ENCODE measurements at regions not wholly inside any gene's neighbourhood (a gene's known extent, or its start where the extent isn't known, plus 50 kb on each side); places are given as distances from the start of the nearest gene placed in this dataset.
"Not testable (repeated sequence)": the region's sequence is repeated elsewhere in the genome, so short reads cannot be mapped to it uniquely, and the experiment has no call there.

DNA sequence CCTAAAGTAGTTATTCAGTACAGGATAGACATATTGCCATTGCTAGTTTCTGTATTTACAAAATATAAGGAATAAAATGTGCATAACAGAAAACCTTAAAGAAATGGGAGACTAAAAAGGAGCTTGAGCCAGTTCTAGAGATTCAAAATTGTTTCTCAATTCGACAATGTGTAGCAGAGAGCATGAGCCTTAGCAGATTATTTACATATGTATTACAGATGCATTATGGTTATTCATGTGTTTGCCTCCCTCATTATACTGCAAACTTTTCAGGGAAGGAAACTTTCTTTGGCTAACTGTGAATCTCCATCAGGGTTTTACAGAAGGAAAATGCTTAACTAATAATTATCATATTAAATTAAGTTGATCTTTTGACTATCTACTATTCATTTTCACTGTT lies 854.4 kb upstream of the SLC39A10 start:
- H3K4me2 ChIP-seq (ENCODE audit: low read depth, low read length), result no peak overlapping the region
- no peaks in the 10 kb centered on the region for H3K9me2 ChIP-seq (replicated peaks; ENCODE audit: insufficient read depth, low read length)

DNA sequence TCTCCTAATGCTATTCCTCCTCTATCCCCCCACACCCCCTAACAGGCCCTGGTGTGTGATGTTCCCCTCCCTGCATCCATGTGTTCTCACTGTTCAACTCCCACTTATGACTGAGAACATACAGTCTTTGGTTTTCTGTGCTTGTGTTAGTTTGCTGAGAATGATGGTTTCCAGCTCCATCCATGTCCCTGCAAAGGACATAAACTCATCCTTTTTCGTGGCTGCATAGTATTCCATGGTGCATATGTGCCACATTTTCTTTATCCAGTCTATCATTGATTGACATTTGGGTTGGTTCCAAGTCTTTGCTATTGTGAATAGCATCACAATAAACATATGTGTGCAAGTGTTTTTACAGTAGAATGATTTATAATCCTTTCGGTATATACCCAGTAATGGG lies 870.0 kb upstream of the SLC39A10 start:
- H4K20me1 ChIP-seq (ENCODE audit: insufficient read depth, low read length); H3K4me3 ChIP-seq (ENCODE audit: low read length); H2AFZ ChIP-seq (ENCODE audit: low read length); H3K4me1 ChIP-seq (ENCODE audit: low read length); H3K27ac ChIP-seq (ENCODE audit: low read length); DNase-seq; H3K9me2 ChIP-seq (replicated peaks; ENCODE audit: insufficient read depth, low read length); H3K9ac ChIP-seq (ENCODE audit: low read length); H3F3A ChIP-seq (ENCODE audit: insufficient read depth, low read length); H3K4me2 ChIP-seq (ENCODE audit: low read depth, low read length); H3K27me3 ChIP-seq (replicated peaks; ENCODE audit: insufficient read depth, low read length); H3K36me3 ChIP-seq (replicated peaks; ENCODE audit: insufficient read depth, low read length); H3K79me2 ChIP-seq (ENCODE audit: low read length); H3K9me3 ChIP-seq (replicated peaks; ENCODE audit: insufficient read depth, low read length): not testable (repeated sequence)

More for the DNA sequence above, 854.4 kb upstream of the SLC39A10 start:
- Histone ChIP-seq H3K27me3 (replicated peaks; ENCODE audit: insufficient read depth, low read length) (no peaks in the 10 kb centered on the region), H3K4me1 (ENCODE audit: low read length) (no peaks in the 10 kb centered on the region), H3K9ac (ENCODE audit: low read length) (no peak overlapping the region), H3K4me3 (ENCODE audit: low read length) (no peak overlapping the region), H3K36me3 (replicated peaks; ENCODE audit: insufficient read depth, low read length) (no peaks in the 10 kb centered on the region), H3F3A (ENCODE audit: insufficient read depth, low read length) (no peaks in the 10 kb centered on the region), H4K20me1 (ENCODE audit: insufficient read depth, low read length) (no peaks in the 10 kb centered on the region), H3K9me3 (replicated peaks; ENCODE audit: insufficient read depth, low read length) (no peaks in the 10 kb centered on the region), H2AFZ (ENCODE audit: low read length) (no peak overlapping the region), H3K27ac (ENCODE audit: low read length) (no peak overlapping the region), H3K79me2 (ENCODE audit: low read length) (no peaks in the 10 kb centered on the region)
- TF ChIP-seq EZH2 (optimal IDR thresholded peaks at IDR 0.05; ENCODE audit: low read depth, low read length), result no peak
- TF ChIP-seq EZH2phosphoT487 (IDR thresholded peaks at IDR 0.05; ENCODE audit: low read length), result no peak
- TF ChIP-seq, protein P1, sequence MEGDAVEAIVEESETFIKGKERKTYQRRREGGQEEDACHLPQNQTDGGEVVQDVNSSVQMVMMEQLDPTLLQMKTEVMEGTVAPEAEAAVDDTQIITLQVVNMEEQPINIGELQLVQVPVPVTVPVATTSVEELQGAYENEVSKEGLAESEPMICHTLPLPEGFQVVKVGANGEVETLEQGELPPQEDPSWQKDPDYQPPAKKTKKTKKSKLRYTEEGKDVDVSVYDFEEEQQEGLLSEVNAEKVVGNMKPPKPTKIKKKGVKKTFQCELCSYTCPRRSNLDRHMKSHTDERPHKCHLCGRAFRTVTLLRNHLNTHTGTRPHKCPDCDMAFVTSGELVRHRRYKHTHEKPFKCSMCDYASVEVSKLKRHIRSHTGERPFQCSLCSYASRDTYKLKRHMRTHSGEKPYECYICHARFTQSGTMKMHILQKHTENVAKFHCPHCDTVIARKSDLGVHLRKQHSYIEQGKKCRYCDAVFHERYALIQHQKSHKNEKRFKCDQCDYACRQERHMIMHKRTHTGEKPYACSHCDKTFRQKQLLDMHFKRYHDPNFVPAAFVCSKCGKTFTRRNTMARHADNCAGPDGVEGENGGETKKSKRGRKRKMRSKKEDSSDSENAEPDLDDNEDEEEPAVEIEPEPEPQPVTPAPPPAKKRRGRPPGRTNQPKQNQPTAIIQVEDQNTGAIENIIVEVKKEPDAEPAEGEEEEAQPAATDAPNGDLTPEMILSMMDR (IDR thresholded peaks at IDR 0.05; ENCODE audit: low read length), result no peak
- no peak for DNase-seq

DNA sequence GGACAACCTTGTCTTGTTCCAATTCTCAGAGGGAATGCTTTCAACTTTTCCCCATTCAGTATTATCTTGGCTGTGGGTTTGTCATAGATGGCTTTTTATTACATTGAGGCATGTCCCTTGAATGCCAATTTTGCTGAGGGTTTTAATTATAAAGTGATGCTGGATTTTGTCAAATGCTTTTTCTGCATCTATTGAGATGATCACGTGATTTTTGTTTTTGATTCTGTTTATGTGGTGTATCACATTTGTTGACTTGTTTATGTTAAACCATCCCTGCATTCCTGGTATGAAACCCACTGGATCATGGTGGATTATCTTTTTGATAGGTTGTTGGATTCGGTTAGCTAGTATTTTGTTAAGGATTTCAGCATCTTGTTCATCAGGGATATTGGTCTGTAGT lies 885.6 kb upstream of the SLC39A10 start:
- H3K4me2 ChIP-seq (ENCODE audit: low read depth, low read length); H3K4me1 ChIP-seq (ENCODE audit: low read length); H3F3A ChIP-seq (ENCODE audit: insufficient read depth, low read length); H3K4me3 ChIP-seq (ENCODE audit: low read length); DNase-seq; H3K27me3 ChIP-seq (replicated peaks; ENCODE audit: insufficient read depth, low read length); H2AFZ ChIP-seq (ENCODE audit: low read length); H3K9me2 ChIP-seq (replicated peaks; ENCODE audit: insufficient read depth, low read length); H3K79me2 ChIP-seq (ENCODE audit: low read length); H3K27ac ChIP-seq (ENCODE audit: low read length); H3K9me3 ChIP-seq (replicated peaks; ENCODE audit: insufficient read depth, low read length); H3K36me3 ChIP-seq (replicated peaks; ENCODE audit: insufficient read depth, low read length); H4K20me1 ChIP-seq (ENCODE audit: insufficient read depth, low read length); H3K9ac ChIP-seq (ENCODE audit: low read length): not testable (repeated sequence)

DNA sequence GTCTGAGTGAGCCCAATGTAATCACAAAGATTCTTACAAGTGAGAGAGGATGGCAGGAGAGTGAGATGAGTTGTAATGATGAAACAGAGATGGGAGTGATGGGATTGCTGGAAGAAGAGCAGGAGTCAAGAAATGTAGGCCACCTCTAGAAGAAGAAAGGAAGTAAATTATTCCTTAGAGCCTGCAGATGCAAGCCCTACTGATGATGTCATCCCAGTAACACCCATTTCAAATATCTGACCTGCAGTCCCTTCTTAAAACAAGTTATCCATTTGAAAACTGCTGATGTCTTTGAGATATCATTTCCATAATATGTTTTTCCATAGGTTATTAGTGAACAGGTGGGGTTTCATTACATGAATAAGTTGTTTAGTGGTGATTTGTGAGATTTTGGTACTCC lies 888.0 kb upstream of the SLC39A10 start:
- no peak overlapping the region for H3K9ac ChIP-seq (ENCODE audit: low read length)
- H3K9me3 ChIP-seq (replicated peaks; ENCODE audit: insufficient read depth, low read length), result no peaks in the 10 kb centered on the region; the same call in 1 of the 2 replicates
- H3K4me3 ChIP-seq (ENCODE audit: low read length), result no peak overlapping the region
- no peak for DNase-seq
- H3K27me3 ChIP-seq (replicated peaks; ENCODE audit: insufficient read depth, low read length), result no peaks in the 10 kb centered on the region
- no peak overlapping the region for H3K4me2 ChIP-seq (ENCODE audit: low read depth, low read length)
- H3K79me2 ChIP-seq (ENCODE audit: low read length), result no peaks in the 10 kb centered on the region
- H3K36me3 ChIP-seq (replicated peaks; ENCODE audit: insufficient read depth, low read length), result no peaks in the 10 kb centered on the region
- TF ChIP-seq, protein P1 (IDR thresholded peaks at IDR 0.05; ENCODE audit: low read length), result no peak
- no peak for TF ChIP-seq EZH2phosphoT487 (IDR thresholded peaks at IDR 0.05; ENCODE audit: low read length)
- no peak for TF ChIP-seq EZH2 (optimal IDR thresholded peaks at IDR 0.05; ENCODE audit: low read depth, low read length)
- no peak overlapping the region for H2AFZ ChIP-seq (ENCODE audit: low read length)
- no peaks in the 10 kb centered on the region for H3F3A ChIP-seq (ENCODE audit: insufficient read depth, low read length)
- H3K9me2 ChIP-seq (replicated peaks; ENCODE audit: insufficient read depth, low read length), result no peaks in the 10 kb centered on the region
- H4K20me1 ChIP-seq (ENCODE audit: insufficient read depth, low read length), result no peaks in the 10 kb centered on the region
- H3K4me1 ChIP-seq (ENCODE audit: low read length), result 0 out of 2 replicates have a peak, but pooled peaks cover 5% of the 10 kb centered on the region
- H3K27ac ChIP-seq (ENCODE audit: low read length), result no peak overlapping the region
